Suprapubic skin (tissue), 4 donors: ENCODE measurements at regions not wholly inside any gene's neighbourhood (a gene's known extent, or its start where the extent isn't known, plus 50 kb on each side); places are given as distances from the start of the nearest gene placed in this dataset.

Experiments used
- EP300 ChIP-seq: sonication (generic); formaldehyde crosslinking; IDR thresholded peaks from one replicate; pipeline ENCODE4 v1.6.1; 2017; ENCODE audit warnings: antibody characterized with exemption
- POLR2A ChIP-seq, 2 donors: fragments of 450-650 bp; IDR thresholded peaks; one replicate each; pipeline ENCODE4 v1.6.1; 2017; ENCODE audit warnings: antibody characterized with exemption in 2 of 2, mild to moderate bottlenecking in 2 of 2, moderate library complexity in 2 of 2
- POLR2AphosphoS5 ChIP-seq, 3 donors: sonication (generic); formaldehyde crosslinking; IDR thresholded peaks; one replicate each; pipeline ENCODE4 v1.6.1; 2017; ENCODE audit warnings: antibody characterized with exemption in 3 of 3
- TF ChIP-seq, protein P1 (sequence below), 2 donors: fragments of 200-600 bp in 1 of 2; fragments of 450-650 bp in 1 of 2; sonication (generic) in 1 of 2; IDR thresholded peaks; one replicate each; pipeline ENCODE4 v1.5.1; 2016 to 2019; ENCODE audit warnings: antibody characterized with exemption in 2 of 2, mild to moderate bottlenecking in 1 of 2, moderate library complexity in 1 of 2

DNA sequence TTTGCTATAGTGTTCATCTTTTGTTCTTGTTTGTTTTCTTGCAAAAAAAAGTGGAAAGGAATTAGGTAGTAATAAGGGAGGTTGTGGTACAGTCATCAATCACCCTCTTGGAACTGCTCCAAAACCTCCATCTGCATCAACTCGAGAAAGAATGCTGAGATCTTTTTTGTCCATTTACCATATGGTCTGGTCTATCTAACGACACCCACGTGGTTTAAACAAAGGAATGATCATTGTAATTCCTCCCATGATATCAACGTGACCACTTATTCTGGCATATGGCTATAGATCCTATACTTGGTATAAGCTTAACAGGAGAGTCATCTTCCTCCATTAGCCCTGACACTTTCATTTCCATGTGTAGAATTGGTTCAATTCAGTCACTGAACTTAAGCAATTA, 1025.3 kb upstream of the NXPH2 start:
- no peak for TF ChIP-seq POLR2AphosphoS5 (IDR thresholded peaks at IDR 0.05)
- no peak for TF ChIP-seq POLR2A (IDR thresholded peaks at IDR 0.05)
- TF ChIP-seq EP300, result no peak
- TF ChIP-seq, protein P1, sequence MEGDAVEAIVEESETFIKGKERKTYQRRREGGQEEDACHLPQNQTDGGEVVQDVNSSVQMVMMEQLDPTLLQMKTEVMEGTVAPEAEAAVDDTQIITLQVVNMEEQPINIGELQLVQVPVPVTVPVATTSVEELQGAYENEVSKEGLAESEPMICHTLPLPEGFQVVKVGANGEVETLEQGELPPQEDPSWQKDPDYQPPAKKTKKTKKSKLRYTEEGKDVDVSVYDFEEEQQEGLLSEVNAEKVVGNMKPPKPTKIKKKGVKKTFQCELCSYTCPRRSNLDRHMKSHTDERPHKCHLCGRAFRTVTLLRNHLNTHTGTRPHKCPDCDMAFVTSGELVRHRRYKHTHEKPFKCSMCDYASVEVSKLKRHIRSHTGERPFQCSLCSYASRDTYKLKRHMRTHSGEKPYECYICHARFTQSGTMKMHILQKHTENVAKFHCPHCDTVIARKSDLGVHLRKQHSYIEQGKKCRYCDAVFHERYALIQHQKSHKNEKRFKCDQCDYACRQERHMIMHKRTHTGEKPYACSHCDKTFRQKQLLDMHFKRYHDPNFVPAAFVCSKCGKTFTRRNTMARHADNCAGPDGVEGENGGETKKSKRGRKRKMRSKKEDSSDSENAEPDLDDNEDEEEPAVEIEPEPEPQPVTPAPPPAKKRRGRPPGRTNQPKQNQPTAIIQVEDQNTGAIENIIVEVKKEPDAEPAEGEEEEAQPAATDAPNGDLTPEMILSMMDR (IDR thresholded peaks at IDR 0.05), result no peak
